HG02759 (cell line): ENCODE measurements at regions not wholly inside any gene's neighbourhood (a gene's known extent, or its start where the extent isn't known, plus 50 kb on each side); places are given as distances from the start of the nearest gene placed in this dataset.

Source experiments
- ATAC-seq: cut with Tn5 transposase; IDR thresholded peaks from one replicate; pipeline ENCODE4 v1.9.1; 2021; ENCODE audit warnings: mild to moderate bottlenecking, moderate library complexity; ENCODE audit not compliant: unreplicated experiment

- no peak for ATAC-seq
Observed at GRCh38 chr6:113315165-113315564, 542.0 kb upstream of the MARCKS start.

- ATAC-seq = no peak
Observed at GRCh38 chr6:113315879-113316278, 541.3 kb upstream of the MARCKS start.

- no peak for ATAC-seq
Observed at GRCh38 chr6:113317442-113317841, 539.7 kb upstream of the MARCKS start.

GRCh38 chr6:113317891-113318574 lies 539.1 kb upstream of the MARCKS start:
- ATAC-seq = no peak

- no peak for ATAC-seq
Observed at GRCh38 chr6:113318575-113318917, 538.6 kb upstream of the MARCKS start.

GRCh38 chr6:113320653-113321052 lies 536.5 kb upstream of the MARCKS start:
- ATAC-seq = no peak

- no peak for ATAC-seq
Observed at GRCh38 chr6:113326781-113327180, 530.4 kb upstream of the MARCKS start.

GRCh38 chr6:113328886-113329381 lies 528.2 kb upstream of the MARCKS start:
- no peak for ATAC-seq

GRCh38 chr6:113329942-113330635 lies 527.1 kb upstream of the MARCKS start:
- ATAC-seq = no peak

GRCh38 chr6:113330636-113330946 lies 526.6 kb upstream of the MARCKS start:
- no peak for ATAC-seq

- no peak for ATAC-seq
Observed at GRCh38 chr6:113331021-113331420, 526.1 kb upstream of the MARCKS start.

GRCh38 chr6:113338644-113339043 lies 518.5 kb upstream of the MARCKS start:
- ATAC-seq = no peak

- no peak for ATAC-seq
Observed at GRCh38 chr6:113339209-113339608, 517.9 kb upstream of the MARCKS start.

GRCh38 chr6:113340371-113340770 lies 516.8 kb upstream of the MARCKS start:
- ATAC-seq = no peak

- ATAC-seq = no peak
Observed at GRCh38 chr6:113343940-113344339, 513.2 kb upstream of the MARCKS start.

- ATAC-seq = no peak
Observed at GRCh38 chr6:113344969-113345368, 512.2 kb upstream of the MARCKS start.

GRCh38 chr6:113347436-113347835 lies 509.7 kb upstream of the MARCKS start:
- no peak for ATAC-seq

GRCh38 chr6:113350461-113350860 lies 506.7 kb upstream of the MARCKS start:
- ATAC-seq = no peak

- no peak for ATAC-seq
Observed at GRCh38 chr6:113351173-113351834, 505.8 kb upstream of the MARCKS start.

- no peak for ATAC-seq
Observed at GRCh38 chr6:113352029-113352801, 504.9 kb upstream of the MARCKS start.

- no peak for ATAC-seq
Observed at GRCh38 chr6:113352831-113353230, 504.3 kb upstream of the MARCKS start.
